ENCODE measurements at regions not wholly inside any gene's neighbourhood (a gene's known extent, or its start where the extent isn't known, plus 50 kb on each side); places are given as distances from the start of the nearest gene placed in this dataset.

GRCh38 chr7:67375427-67375826, 378.8 kb downstream of the TYW1 start:
- WGBS, 2 experiments (ENCODE audit: extremely low coverage in 2 of 2, insufficient read length in 1 of 2), result 25% methylated on average over 2 of the region's 5 CpGs; no CpG with 5 or more reads in 1 of the 2 experiments
- ChIA-PET CTCF (interaction anchor here (0.5 kb wide), 1 partner anchor 13 kb away, joined by 3 read pairs; no protein-coding TSS in a partner anchor), POLR2A (ENCODE audit: unreplicated experiment) (no interaction called here)
- Histone ChIP-seq H4K91ac (ENCODE audit: insufficient read depth, low read depth, low read length) (no peak overlapping the region), H3K36me3 (ENCODE audit: control insufficient read depth, insufficient read depth, low read length) (no peaks in the 10 kb centered on the region), H4K8ac (ENCODE audit: low read depth in 2 of 2, low read length in 2 of 2) (no peak overlapping the region), H3K4ac (ENCODE audit: low read depth, low read length) (no peak overlapping the region), H2BK5ac (ENCODE audit: low read depth, low read length, poor library complexity, severe bottlenecking) (no peak overlapping the region), H3K9me3 (ENCODE audit: control insufficient read depth, insufficient read depth, low read length) (no peaks in the 10 kb centered on the region), H3K9ac (ENCODE audit: low read depth, low read length) (no peak overlapping the region), H2BK15ac (ENCODE audit: low read depth, low read length) (no peak overlapping the region), H3K4me3 (ENCODE audit: insufficient read depth, low read depth, low read length) (no peak overlapping the region), H2AK9ac (replicated peaks; ENCODE audit: low read depth, low read length, poor library complexity) (no peak overlapping the region), H3K56ac (ENCODE audit: extremely low read depth, insufficient read depth, low read length) (no peak overlapping the region), H3K27me3 (ENCODE audit: control insufficient read depth, insufficient read depth, low read length) (no peaks in the 10 kb centered on the region; the same call in 1 of the 2 replicates), H3K23ac (ENCODE audit: low read depth, low read length) (no peak overlapping the region), H3K79me1 (ENCODE audit: low read depth in 1 of 2, low read length in 2 of 2) (no peaks in the 10 kb centered on the region), H2BK120ac (ENCODE audit: low read depth, low read length) (no peak overlapping the region), H2BK20ac (ENCODE audit: low read depth, low read length) (no peak overlapping the region), H3K4me2 (ENCODE audit: low read depth, low read length) (no peak overlapping the region), H3K4me1 (ENCODE audit: control insufficient read depth, insufficient read depth, low read length) (no peaks in the 10 kb centered on the region), H3K18ac (ENCODE audit: low read depth, low read length) (no peak overlapping the region), H4K5ac (ENCODE audit: low read depth, low read length) (no peak overlapping the region), H3K9me1 (ENCODE audit: insufficient read depth, low read length) (no peaks in the 10 kb centered on the region; the same call in 1 of the 2 replicates), H3K27ac (ENCODE audit: insufficient read depth, low read length) (no peak overlapping the region), H3K14ac (replicated peaks; ENCODE audit: low read depth, low read length) (no peak overlapping the region), H4K20me1 (ENCODE audit: insufficient read depth, low read length) (no peaks in the 10 kb centered on the region), H2AFZ (replicated peaks; ENCODE audit: low read length, poor library complexity) (no peak overlapping the region), H2AK5ac (ENCODE audit: low read depth, low read length) (no peak overlapping the region)
- in situ Hi-C loops (cut with MboI; ENCODE audit: low sequenced_read_pairs) (no loop called here), dilution Hi-C loops (cut with HindIII; ENCODE audit: low sequenced_read_pairs, unreplicated experiment) (no loop called here), intact Hi-C loops (cut with micrococcal nuclease) (no loop called here)
- BruUV-seq (replicated peaks), result no TSS peak
- DNase-seq (no peak), ATAC-seq (ENCODE audit: low read depth) (no peak)
- TF ChIP-seq MXI1 (IDR thresholded peaks at IDR 0.05; ENCODE audit: borderline replicate concordance, low read depth, low read length), result no peak
- TF ChIP-seq FOS (IDR thresholded peaks at IDR 0.05; ENCODE audit: low read depth, low read length), result no peak
- TF ChIP-seq NFE2L2 (IDR thresholded peaks at IDR 0.05; ENCODE audit: low read depth, low read length), result no peak
- TF ChIP-seq CTCF (conservative IDR thresholded peaks at IDR 0.05; ENCODE audit: low read depth, low read length), result no peak
- no peak for TF ChIP-seq RAD21 (IDR thresholded peaks at IDR 0.05; ENCODE audit: low read length)
- no peak for TF ChIP-seq MAFK (IDR thresholded peaks at IDR 0.05; ENCODE audit: low read depth, low read length)
- TF ChIP-seq, protein P1, sequence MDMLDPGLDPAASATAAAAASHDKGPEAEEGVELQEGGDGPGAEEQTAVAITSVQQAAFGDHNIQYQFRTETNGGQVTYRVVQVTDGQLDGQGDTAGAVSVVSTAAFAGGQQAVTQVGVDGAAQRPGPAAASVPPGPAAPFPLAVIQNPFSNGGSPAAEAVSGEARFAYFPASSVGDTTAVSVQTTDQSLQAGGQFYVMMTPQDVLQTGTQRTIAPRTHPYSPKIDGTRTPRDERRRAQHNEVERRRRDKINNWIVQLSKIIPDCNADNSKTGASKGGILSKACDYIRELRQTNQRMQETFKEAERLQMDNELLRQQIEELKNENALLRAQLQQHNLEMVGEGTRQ (IDR thresholded peaks at IDR 0.05; ENCODE audit: low read depth, low read length), result no peak
- TF ChIP-seq CHD1 (IDR thresholded peaks at IDR 0.05; ENCODE audit: low read depth, low read length), result no peak
- TF ChIP-seq RFX5 (IDR thresholded peaks at IDR 0.05; ENCODE audit: low read depth, low read length), result no peak

Measured in IMR-90 (cell line).